Natural killer cell treated with Interleukin-12 subunit alpha and Interleukin-12 subunit beta and Interleukin-15 and Interleukin-18, amount 100 ng/mL, for 72 hours (primary cell): ENCODE measurements at regions not wholly inside any gene's neighbourhood (a gene's known extent, or its start where the extent isn't known, plus 50 kb on each side); places are given as distances from the start of the nearest gene placed in this dataset.

ENCODE experiments used
- ATAC-seq, 2 donors: fragments of 150-1000 bp; cut with Tn5 transposase in 1 of 2; sonication (Bioruptor Pico), chemical (Tn5 transposase) in 1 of 2; 2 replicates each; pipeline ENCODE4 v1.10.0; 2021
- DNase-seq: peaks from one replicate; pipeline ENCODE4 v3.0.0; 2022; ENCODE audit warnings: low spot score
- H3K27ac Mint-ChIP-seq, 2 donors: 1 replicate in 1 of 2; 2 replicates in 1 of 2; pipeline ENCODE4 v1.8.0; 2022; ENCODE audit warnings: mixed read lengths in 2 of 2, mild to moderate bottlenecking in 1 of 2, moderate library complexity in 1 of 2
- H3K27me3 Mint-ChIP-seq, 2 donors: 1 replicate in 1 of 2; 2 replicates in 1 of 2; pipeline ENCODE4 v1.8.0; 2022; ENCODE audit warnings: mixed read lengths in 2 of 2
- H3K36me3 Mint-ChIP-seq: one replicate; pipeline ENCODE4 v1.8.0; 2022; ENCODE audit warnings: mixed read lengths
- H3K4me1 Mint-ChIP-seq, 2 donors: 1 replicate in 1 of 2; 2 replicates in 1 of 2; pipeline ENCODE4 v1.8.0; 2022; ENCODE audit warnings: low read depth in 2 of 2, mixed read lengths in 2 of 2, mild to moderate bottlenecking in 1 of 2
- H3K4me3 Mint-ChIP-seq: one replicate; pipeline ENCODE4 v1.8.0; 2022; ENCODE audit warnings: mixed read lengths
- H3K9me3 Mint-ChIP-seq: 2 replicates; pipeline ENCODE4 v1.8.0; 2022; ENCODE audit warnings: mixed read lengths

- no peak for DNase-seq
- H3K27ac Mint-ChIP-seq: no peak overlapping the region
Observed at GRCh38 chr15:81514725-81515124, 140.7 kb upstream of the TMC3 start.

DNA sequence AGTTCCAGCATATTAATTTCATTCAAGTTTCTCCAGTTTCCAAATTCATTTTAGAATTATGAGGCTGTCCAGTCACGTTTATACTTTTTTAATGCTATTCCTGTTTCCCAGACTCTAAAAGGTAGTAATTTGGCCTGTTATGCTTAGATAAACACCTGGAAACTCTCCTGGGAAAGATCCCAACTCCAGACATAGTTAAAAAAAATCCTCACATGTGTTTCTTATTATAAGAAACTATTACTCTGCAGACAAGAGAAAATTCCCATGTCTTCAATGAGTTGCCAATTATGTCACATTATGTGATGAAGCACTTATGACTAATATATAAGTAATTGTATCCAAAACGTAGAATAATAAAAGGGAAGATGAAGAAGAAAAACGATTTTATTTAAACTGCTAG lies 137.1 kb upstream of the TMC3 start:
- no peak overlapping the region for H3K27ac Mint-ChIP-seq
- DNase-seq (no peak), ATAC-seq (no peak)
- H3K9me3 Mint-ChIP-seq: no peaks in the 10 kb centered on the region
- H3K4me3 Mint-ChIP-seq: no peak overlapping the region
- H3K36me3 Mint-ChIP-seq: no peaks in the 10 kb centered on the region
- peaks cover 0 to 2% of the 10 kb centered on the region in 2 donors for H3K4me1 Mint-ChIP-seq
- peaks cover 12 to 49% of the 10 kb centered on the region in 2 donors for H3K27me3 Mint-ChIP-seq

More at GRCh38 chr15:81514725-81515124, 140.7 kb upstream of the TMC3 start:
- peaks cover 18 to 52% of the 10 kb centered on the region in 2 donors for H3K27me3 Mint-ChIP-seq
- H3K4me3 Mint-ChIP-seq: no peak overlapping the region
- H3K9me3 Mint-ChIP-seq: no peaks in the 10 kb centered on the region
- ATAC-seq: no peak
- no peaks in the 10 kb centered on the region for H3K4me1 Mint-ChIP-seq
- no peaks in the 10 kb centered on the region for H3K36me3 Mint-ChIP-seq

GRCh38 chr15:81507831-81508230 lies 133.8 kb upstream of the TMC3 start:
- no peaks in the 10 kb centered on the region for H3K9me3 Mint-ChIP-seq
- ATAC-seq: no peak
- no peaks in the 10 kb centered on the region for H3K36me3 Mint-ChIP-seq
- peaks cover 4 to 32% of the 10 kb centered on the region in 2 donors for H3K27me3 Mint-ChIP-seq
- H3K4me3 Mint-ChIP-seq: no peak overlapping the region
- no peak for DNase-seq
- H3K4me1 Mint-ChIP-seq: peaks cover 0 to 5% of the 10 kb centered on the region in 2 donors
- H3K27ac Mint-ChIP-seq: no peak overlapping the region

DNA sequence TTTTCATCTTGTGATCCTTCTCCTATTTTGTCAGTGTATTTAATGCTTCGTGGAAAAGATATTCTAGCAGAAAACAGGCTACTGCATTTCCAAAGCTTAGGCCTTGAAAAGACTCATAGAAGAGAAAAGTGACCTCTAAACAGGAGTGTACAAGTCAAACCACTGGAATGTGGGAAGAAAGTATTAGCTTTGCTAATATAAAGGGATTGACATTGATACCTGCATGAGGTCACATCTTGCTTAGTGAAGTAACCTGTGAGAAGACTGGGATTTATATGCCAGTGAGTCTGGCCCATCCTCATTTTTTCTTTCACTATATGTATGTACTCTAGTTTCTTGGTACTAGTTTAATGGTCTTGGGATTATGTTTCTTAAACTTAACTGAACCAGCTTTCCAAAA lies 132.9 kb upstream of the TMC3 start:
- Mint-ChIP-seq H3K4me3 (no peak overlapping the region), H3K4me1 (peaks cover 0 to 5% of the 10 kb centered on the region in 2 donors), H3K27me3 (peaks cover 2 to 40% of the 10 kb centered on the region in 2 donors), H3K27ac (no peak overlapping the region), H3K36me3 (no peaks in the 10 kb centered on the region), H3K9me3 (no peaks in the 10 kb centered on the region)
- DNase-seq: no peak
- ATAC-seq: no peak

GRCh38 chr15:81506071-81506470 lies 132.1 kb upstream of the TMC3 start:
- no peak for DNase-seq
- peaks cover 2 to 40% of the 10 kb centered on the region in 2 donors for H3K27me3 Mint-ChIP-seq
- peak in 1 of 2 donors; percentile 6 for ATAC-seq
- peaks cover 0 to 5% of the 10 kb centered on the region in 2 donors for H3K4me1 Mint-ChIP-seq
- no peaks in the 10 kb centered on the region for H3K9me3 Mint-ChIP-seq
- H3K27ac Mint-ChIP-seq: no peak overlapping the region
- no peak overlapping the region for H3K4me3 Mint-ChIP-seq
- no peaks in the 10 kb centered on the region for H3K36me3 Mint-ChIP-seq

GRCh38 chr15:81504170-81504905 lies 130.3 kb upstream of the TMC3 start:
- no peak overlapping the region for H3K4me3 Mint-ChIP-seq
- peaks cover 0 to 5% of the 10 kb centered on the region in 2 donors for H3K4me1 Mint-ChIP-seq
- ATAC-seq (no peak), DNase-seq (no peak)
- no peak overlapping the region for H3K27ac Mint-ChIP-seq
- no peaks in the 10 kb centered on the region for H3K9me3 Mint-ChIP-seq
- H3K27me3 Mint-ChIP-seq: peaks cover 0 to 23% of the 10 kb centered on the region in 2 donors
- H3K36me3 Mint-ChIP-seq: no peaks in the 10 kb centered on the region

DNA sequence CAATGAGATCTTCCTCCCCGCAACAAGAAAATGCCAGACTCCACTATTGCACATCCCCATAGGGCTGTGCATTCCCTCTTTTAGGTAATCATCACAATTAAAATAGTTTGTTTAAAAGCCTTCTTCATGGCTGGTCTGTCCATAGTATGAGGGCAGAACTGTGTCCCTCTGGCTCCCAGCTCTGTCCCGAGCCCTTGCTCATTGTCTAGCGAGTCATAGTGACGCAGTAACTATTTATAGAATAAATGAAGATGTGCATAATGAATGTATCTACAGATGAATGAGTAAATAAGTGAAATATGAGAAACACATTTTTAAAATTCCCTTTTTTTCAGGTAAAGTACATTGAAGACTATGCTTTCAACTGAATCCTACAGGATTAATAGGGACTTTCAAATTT lies 128.4 kb upstream of the TMC3 start:
- Mint-ChIP-seq H3K27ac (no peak overlapping the region), H3K4me1 (peaks cover 0 to 5% of the 10 kb centered on the region in 2 donors), H3K4me3 (no peak overlapping the region), H3K27me3 (peaks cover 4 to 32% of the 10 kb centered on the region in 2 donors), H3K9me3 (no peaks in the 10 kb centered on the region), H3K36me3 (no peaks in the 10 kb centered on the region)
- ATAC-seq (no peak), DNase-seq (no peak)

GRCh38 chr15:81500081-81500480 lies 126.1 kb upstream of the TMC3 start:
- no peak for DNase-seq
- no peaks in the 10 kb centered on the region for H3K36me3 Mint-ChIP-seq
- no peak for ATAC-seq
- no peak overlapping the region for H3K4me3 Mint-ChIP-seq
- H3K4me1 Mint-ChIP-seq: no peaks in the 10 kb centered on the region
- H3K27ac Mint-ChIP-seq: no peak overlapping the region
- no peaks in the 10 kb centered on the region for H3K9me3 Mint-ChIP-seq
- H3K27me3 Mint-ChIP-seq: peaks cover 11 to 17% of the 10 kb centered on the region in 2 donors

DNA sequence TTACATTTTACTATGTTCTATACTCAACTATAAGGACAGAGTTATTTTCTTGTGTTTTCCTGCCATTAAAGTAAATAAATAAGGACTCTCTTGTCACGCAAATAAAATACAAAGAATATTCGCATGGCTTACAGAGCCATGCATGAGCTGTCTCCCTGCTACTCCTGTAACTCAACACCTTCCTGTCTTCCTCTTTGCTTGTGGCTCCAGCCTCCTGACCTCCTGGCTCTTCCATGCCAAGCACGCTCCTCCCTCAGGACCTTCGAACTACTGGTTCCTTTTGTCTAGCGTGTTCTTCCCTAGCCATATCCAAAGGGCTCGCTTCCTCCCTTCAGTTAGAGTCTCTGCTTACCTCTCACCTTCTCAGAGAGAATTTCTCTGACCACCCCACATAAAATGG lies 124.3 kb upstream of the TMC3 start:
- DNase-seq (no peak), ATAC-seq (no peak)
- Mint-ChIP-seq H3K9me3 (no peaks in the 10 kb centered on the region), H3K4me1 (no peaks in the 10 kb centered on the region), H3K27me3 (peaks cover 12 to 24% of the 10 kb centered on the region in 2 donors), H3K36me3 (no peaks in the 10 kb centered on the region), H3K4me3 (no peak overlapping the region), H3K27ac (no peak overlapping the region)

DNA sequence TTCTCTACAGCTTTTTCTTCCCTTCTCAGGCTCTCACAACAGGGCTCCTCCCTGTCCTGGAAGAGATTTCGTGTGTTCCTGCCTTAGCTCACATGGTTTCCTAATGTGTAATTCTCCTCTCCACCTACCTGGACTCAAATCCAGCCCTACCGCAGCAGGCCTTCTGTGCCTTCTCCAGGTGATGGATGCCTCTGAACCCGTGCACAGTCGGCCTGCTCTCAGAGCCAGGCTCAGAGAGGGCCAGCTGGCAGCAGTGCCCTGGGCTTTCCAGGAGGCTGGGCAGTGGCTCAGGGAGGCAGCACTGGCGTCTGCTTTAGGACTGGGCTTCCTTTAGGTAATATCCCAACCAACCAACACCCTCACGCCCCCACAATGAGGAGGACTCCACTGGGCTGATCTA lies 123.2 kb upstream of the TMC3 start:
- DNase-seq: no peak

DNA sequence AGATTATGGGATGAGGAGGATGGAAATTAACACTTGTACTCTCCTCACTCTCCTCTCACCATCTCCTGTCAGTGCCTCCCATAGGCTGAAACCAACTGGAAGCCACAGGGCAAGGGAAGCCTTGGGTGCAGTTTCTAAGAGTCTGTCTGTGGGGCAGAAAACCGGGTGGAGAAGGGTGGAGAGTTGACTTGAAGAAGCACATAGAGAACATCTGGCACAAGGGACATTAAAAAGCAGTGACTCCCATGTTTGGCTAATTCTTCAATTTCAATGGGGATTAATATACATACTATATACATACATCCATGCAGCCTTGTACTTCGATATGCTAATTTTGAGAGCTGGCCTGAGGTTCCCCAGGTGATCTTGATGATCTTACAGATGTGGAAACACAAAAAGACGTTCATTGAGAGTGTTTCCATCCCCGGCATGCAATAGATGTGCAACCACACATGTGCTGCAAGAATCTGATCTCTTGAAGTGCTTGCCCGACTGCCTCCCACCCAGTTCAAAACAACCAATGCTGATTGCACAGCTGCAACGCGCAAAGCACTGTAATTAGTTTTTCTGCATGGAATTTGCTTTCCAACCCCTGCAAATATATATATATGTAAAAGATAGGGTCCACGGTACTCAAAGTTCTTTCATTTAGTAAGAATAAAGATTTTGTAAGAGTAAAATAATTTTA lies 121.9 kb upstream of the TMC3 start:
- peaks cover 19 to 31% of the 10 kb centered on the region in 2 donors for H3K27me3 Mint-ChIP-seq
- no peak overlapping the region for H3K4me3 Mint-ChIP-seq
- no peaks in the 10 kb centered on the region for H3K4me1 Mint-ChIP-seq
- DNase-seq: no peak
- H3K27ac Mint-ChIP-seq: no peak overlapping the region
- H3K36me3 Mint-ChIP-seq: no peaks in the 10 kb centered on the region
- no peak for ATAC-seq
- H3K9me3 Mint-ChIP-seq: no peaks in the 10 kb centered on the region

More for the DNA sequence above, 123.2 kb upstream of the TMC3 start:
- H3K27ac Mint-ChIP-seq: no peak overlapping the region
- H3K27me3 Mint-ChIP-seq: peaks cover 12 to 24% of the 10 kb centered on the region in 2 donors
- ATAC-seq: no peak
- no peaks in the 10 kb centered on the region for H3K9me3 Mint-ChIP-seq
- no peaks in the 10 kb centered on the region for H3K36me3 Mint-ChIP-seq
- H3K4me1 Mint-ChIP-seq: no peaks in the 10 kb centered on the region
- H3K4me3 Mint-ChIP-seq: no peak overlapping the region

GRCh38 chr15:81492969-81493645 lies 119.1 kb upstream of the TMC3 start:
- peaks cover 0 to 2% of the 10 kb centered on the region in 2 donors for H3K4me1 Mint-ChIP-seq
- DNase-seq (no peak), ATAC-seq (no peak)
- H3K27ac Mint-ChIP-seq: no peak overlapping the region
- no peaks in the 10 kb centered on the region for H3K9me3 Mint-ChIP-seq
- no peak overlapping the region for H3K4me3 Mint-ChIP-seq
- no peaks in the 10 kb centered on the region for H3K36me3 Mint-ChIP-seq
- H3K27me3 Mint-ChIP-seq: peaks cover 20 to 28% of the 10 kb centered on the region in 2 donors

DNA sequence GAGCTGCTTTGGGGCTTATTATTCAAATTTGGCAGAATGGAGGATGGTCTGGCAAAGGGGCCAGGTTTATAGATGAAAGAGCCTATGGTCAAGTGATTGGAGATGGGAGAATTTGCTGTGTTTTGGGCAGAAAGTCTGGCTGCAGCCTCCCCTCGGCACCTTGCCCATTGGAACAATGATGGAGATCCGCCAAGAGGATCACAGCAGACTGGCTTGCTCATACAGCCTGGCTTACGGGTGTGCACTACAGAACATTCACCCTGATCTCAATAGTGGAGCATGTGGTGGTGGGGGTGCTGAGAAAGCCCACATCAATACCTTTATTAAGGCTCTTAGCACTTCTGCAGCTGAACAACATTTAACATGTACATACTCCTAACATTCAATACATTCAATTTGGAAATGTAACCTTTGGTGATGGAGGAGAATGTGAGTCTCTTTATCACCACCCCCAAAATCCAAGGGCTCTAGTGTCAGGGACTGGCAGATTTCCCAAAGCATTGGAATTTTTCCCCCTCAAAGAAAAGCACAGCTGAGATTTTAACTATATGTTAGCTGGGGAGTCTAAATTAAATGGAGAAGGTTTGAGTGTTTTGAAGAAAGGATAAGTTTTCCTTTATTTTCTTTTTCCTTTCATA lies 118.4 kb upstream of the TMC3 start:
- H3K36me3 Mint-ChIP-seq: no peaks in the 10 kb centered on the region
- peaks cover 21 to 32% of the 10 kb centered on the region in 2 donors for H3K27me3 Mint-ChIP-seq
- no peaks in the 10 kb centered on the region for H3K9me3 Mint-ChIP-seq
- no peak overlapping the region for H3K27ac Mint-ChIP-seq
- peaks cover 0 to 2% of the 10 kb centered on the region in 2 donors for H3K4me1 Mint-ChIP-seq
- ATAC-seq (no peak), DNase-seq (no peak)
- no peak overlapping the region for H3K4me3 Mint-ChIP-seq
